ENCODE measurements at regions not wholly inside any gene's neighbourhood (a gene's known extent, or its start where the extent isn't known, plus 50 kb on each side); places are given as distances from the start of the nearest gene placed in this dataset.

- H3K4me1 Mint-ChIP-seq (ENCODE audit: low read depth, unreplicated experiment): peaks cover 12% of the 10 kb centered on the region
- TF ChIP-seq, protein P1, sequence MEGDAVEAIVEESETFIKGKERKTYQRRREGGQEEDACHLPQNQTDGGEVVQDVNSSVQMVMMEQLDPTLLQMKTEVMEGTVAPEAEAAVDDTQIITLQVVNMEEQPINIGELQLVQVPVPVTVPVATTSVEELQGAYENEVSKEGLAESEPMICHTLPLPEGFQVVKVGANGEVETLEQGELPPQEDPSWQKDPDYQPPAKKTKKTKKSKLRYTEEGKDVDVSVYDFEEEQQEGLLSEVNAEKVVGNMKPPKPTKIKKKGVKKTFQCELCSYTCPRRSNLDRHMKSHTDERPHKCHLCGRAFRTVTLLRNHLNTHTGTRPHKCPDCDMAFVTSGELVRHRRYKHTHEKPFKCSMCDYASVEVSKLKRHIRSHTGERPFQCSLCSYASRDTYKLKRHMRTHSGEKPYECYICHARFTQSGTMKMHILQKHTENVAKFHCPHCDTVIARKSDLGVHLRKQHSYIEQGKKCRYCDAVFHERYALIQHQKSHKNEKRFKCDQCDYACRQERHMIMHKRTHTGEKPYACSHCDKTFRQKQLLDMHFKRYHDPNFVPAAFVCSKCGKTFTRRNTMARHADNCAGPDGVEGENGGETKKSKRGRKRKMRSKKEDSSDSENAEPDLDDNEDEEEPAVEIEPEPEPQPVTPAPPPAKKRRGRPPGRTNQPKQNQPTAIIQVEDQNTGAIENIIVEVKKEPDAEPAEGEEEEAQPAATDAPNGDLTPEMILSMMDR (IDR thresholded peaks at IDR 0.05; ENCODE audit: partially characterized antibody, unreplicated experiment): no peak
- H3K4me3 Mint-ChIP-seq (ENCODE audit: unreplicated experiment): no peak overlapping the region
- peaks cover 2% of the 10 kb centered on the region for H3K27me3 Mint-ChIP-seq (ENCODE audit: unreplicated experiment)
- no peaks in the 10 kb centered on the region for H3K36me3 Mint-ChIP-seq (ENCODE audit: unreplicated experiment)
- H3K9me3 Mint-ChIP-seq (ENCODE audit: unreplicated experiment): no peaks in the 10 kb centered on the region
- no peak overlapping the region for H3K27ac Mint-ChIP-seq (ENCODE audit: unreplicated experiment)
- no peak for DNase-seq
Observed at GRCh38 chr13:21932996-21933395, 262.1 kb downstream of the FGF9 start.

GRCh38 chr13:21934284-21934683 lies 263.4 kb downstream of the FGF9 start:
- no peak for DNase-seq
- Mint-ChIP-seq H3K4me1 (ENCODE audit: low read depth, unreplicated experiment) (peaks cover 8% of the 10 kb centered on the region), H3K4me3 (ENCODE audit: unreplicated experiment) (no peak overlapping the region), H3K27ac (ENCODE audit: unreplicated experiment) (no peak overlapping the region), H3K36me3 (ENCODE audit: unreplicated experiment) (no peaks in the 10 kb centered on the region), H3K27me3 (ENCODE audit: unreplicated experiment) (peaks cover 2% of the 10 kb centered on the region), H3K9me3 (ENCODE audit: unreplicated experiment) (no peaks in the 10 kb centered on the region)
- TF ChIP-seq, protein P1 (IDR thresholded peaks at IDR 0.05; ENCODE audit: partially characterized antibody, unreplicated experiment): no peak

GRCh38 chr13:21936674-21937073 lies 265.8 kb downstream of the FGF9 start:
- H3K27ac Mint-ChIP-seq (ENCODE audit: unreplicated experiment): no peak overlapping the region
- H3K27me3 Mint-ChIP-seq (ENCODE audit: unreplicated experiment): peaks cover 2% of the 10 kb centered on the region
- H3K4me3 Mint-ChIP-seq (ENCODE audit: unreplicated experiment): no peak overlapping the region
- TF ChIP-seq, protein P1 (IDR thresholded peaks at IDR 0.05; ENCODE audit: partially characterized antibody, unreplicated experiment): no peak
- peaks cover 2% of the 10 kb centered on the region for H3K9me3 Mint-ChIP-seq (ENCODE audit: unreplicated experiment)
- no peak for DNase-seq
- H3K4me1 Mint-ChIP-seq (ENCODE audit: low read depth, unreplicated experiment): peaks cover 7% of the 10 kb centered on the region
- H3K36me3 Mint-ChIP-seq (ENCODE audit: unreplicated experiment): no peaks in the 10 kb centered on the region

DNA sequence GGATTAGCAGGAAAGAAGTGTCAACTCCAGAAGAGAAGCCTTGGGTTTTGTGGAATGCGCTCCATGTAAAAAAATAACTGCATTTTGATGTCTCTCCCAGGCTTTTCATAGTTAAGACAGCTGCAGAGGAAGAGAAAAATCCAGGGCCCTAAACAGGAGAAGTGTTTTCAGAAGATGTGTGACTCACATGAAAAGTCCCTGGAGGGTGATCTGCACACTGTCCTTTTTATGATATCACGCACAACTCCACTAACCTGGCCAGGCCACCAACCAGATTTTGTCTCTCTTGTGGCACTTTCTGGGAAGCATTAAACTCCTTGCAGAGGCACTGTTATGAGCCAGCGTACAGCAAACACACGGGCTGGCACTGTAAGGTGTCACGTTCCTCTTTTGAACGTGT lies 267.3 kb downstream of the FGF9 start:
- peaks cover 2% of the 10 kb centered on the region for H3K27me3 Mint-ChIP-seq (ENCODE audit: unreplicated experiment)
- no peak overlapping the region for H3K27ac Mint-ChIP-seq (ENCODE audit: unreplicated experiment)
- H3K4me3 Mint-ChIP-seq (ENCODE audit: unreplicated experiment): no peak overlapping the region
- no peak for DNase-seq
- H3K4me1 Mint-ChIP-seq (ENCODE audit: low read depth, unreplicated experiment): peaks cover 4% of the 10 kb centered on the region
- H3K9me3 Mint-ChIP-seq (ENCODE audit: unreplicated experiment): peaks cover 2% of the 10 kb centered on the region
- no peaks in the 10 kb centered on the region for H3K36me3 Mint-ChIP-seq (ENCODE audit: unreplicated experiment)
- TF ChIP-seq, protein P1 (IDR thresholded peaks at IDR 0.05; ENCODE audit: partially characterized antibody, unreplicated experiment): no peak

- no peak overlapping the region for H3K27ac Mint-ChIP-seq (ENCODE audit: unreplicated experiment)
- H3K9me3 Mint-ChIP-seq (ENCODE audit: unreplicated experiment): peaks cover 2% of the 10 kb centered on the region
- H3K36me3 Mint-ChIP-seq (ENCODE audit: unreplicated experiment): no peaks in the 10 kb centered on the region
- DNase-seq: no peak
- peaks cover 2% of the 10 kb centered on the region for H3K27me3 Mint-ChIP-seq (ENCODE audit: unreplicated experiment)
- TF ChIP-seq, protein P1 (IDR thresholded peaks at IDR 0.05; ENCODE audit: partially characterized antibody, unreplicated experiment): no peak
- no peak overlapping the region for H3K4me3 Mint-ChIP-seq (ENCODE audit: unreplicated experiment)
- H3K4me1 Mint-ChIP-seq (ENCODE audit: low read depth, unreplicated experiment): peaks cover 4% of the 10 kb centered on the region
Observed at GRCh38 chr13:21938636-21939035, 267.8 kb downstream of the FGF9 start.

All from glutamatergic neuron (in vitro differentiated cells).